ENCODE measurements at regions not wholly inside any gene's neighbourhood (a gene's known extent, or its start where the extent isn't known, plus 50 kb on each side); places are given as distances from the start of the nearest gene placed in this dataset.
"Not testable (repeated sequence)": the region's sequence is repeated elsewhere in the genome, so short reads cannot be mapped to it uniquely, and the experiment has no call there.

DNA sequence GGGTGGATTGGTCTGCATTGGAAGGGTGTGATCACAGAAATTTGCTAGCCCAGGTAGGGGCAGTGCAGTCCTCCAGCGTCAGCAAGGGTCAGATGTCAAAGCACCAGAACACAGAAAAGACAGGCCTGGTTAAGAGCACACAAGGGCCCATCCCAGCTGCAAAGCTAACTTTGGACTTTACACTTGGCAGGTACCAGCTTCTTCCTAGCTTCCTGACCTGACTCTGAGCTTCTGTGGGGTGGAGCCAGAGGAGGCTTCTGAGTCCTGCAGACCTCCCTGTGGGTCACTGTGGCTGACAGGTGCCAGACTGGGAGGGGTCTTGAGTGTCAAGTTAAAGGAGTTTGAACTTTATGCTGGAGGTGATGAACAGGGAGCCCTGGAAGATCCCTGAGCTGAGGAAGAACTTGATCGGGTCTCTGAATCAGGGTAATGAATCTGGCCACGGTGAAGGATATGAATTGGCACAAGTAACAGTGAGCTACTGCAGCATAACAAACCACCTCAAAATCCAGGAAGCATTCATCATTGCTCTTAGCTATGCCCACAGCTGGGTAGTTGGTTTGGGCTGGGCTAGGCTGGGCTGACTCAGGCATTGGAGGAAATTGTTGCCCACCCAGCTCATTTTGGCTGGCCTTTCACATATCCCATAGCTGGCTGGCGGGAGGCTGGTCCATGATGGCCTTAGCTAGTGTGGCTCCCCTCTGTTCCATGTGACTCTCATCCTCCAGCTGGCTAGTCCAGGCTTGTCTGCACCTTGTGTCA, 63.4 kb downstream of the BARX1 start:
- peaks cover 0 to 7% (median 0%) of the 10 kb centered on the region in 5 experiments for H3K27me3 ChIP-seq (replicated peaks in 2 of 5; ENCODE audit: control insufficient read depth in 4 of 5, insufficient read depth in 5 of 5, low read length in 4 of 5)
- WGBS (ENCODE audit: insufficient coverage): 89% methylated on average over 2 of the region's 4 CpGs
- POLR2A ChIA-PET: no interaction called here
- no peaks in the 10 kb centered on the region for H3K4me1 ChIP-seq (ENCODE audit: control extremely low read depth in 1 of 4, control insufficient read depth in 4 of 4, insufficient read depth in 4 of 4, low read length in 3 of 4)
- H3K4me3 ChIP-seq (ENCODE audit: control insufficient read depth in 1 of 7, extremely low read depth in 1 of 7, insufficient read depth in 4 of 7, low read depth in 2 of 7, low read length in 6 of 7): no peak overlapping the region
- DNase-seq: no peak
- no peak overlapping the region for H3K27ac ChIP-seq (ENCODE audit: insufficient read depth in 1 of 2, low read depth in 1 of 2, low read length in 2 of 2, poor library complexity in 1 of 2, severe bottlenecking in 2 of 2)
- peaks cover 1 to 20% (median 11%) of the 10 kb centered on the region in 5 experiments for H3K9me3 ChIP-seq (ENCODE audit: control extremely low read depth in 1 of 5, control insufficient read depth in 4 of 5, insufficient read depth in 2 of 5, low read depth in 1 of 5, low read length in 4 of 5)
- H3K36me3 ChIP-seq (ENCODE audit: control insufficient read depth in 4 of 4, insufficient read depth in 4 of 4, low read length in 3 of 4): no peaks in the 10 kb centered on the region
- CTCF ChIA-PET: no interaction called here

DNA sequence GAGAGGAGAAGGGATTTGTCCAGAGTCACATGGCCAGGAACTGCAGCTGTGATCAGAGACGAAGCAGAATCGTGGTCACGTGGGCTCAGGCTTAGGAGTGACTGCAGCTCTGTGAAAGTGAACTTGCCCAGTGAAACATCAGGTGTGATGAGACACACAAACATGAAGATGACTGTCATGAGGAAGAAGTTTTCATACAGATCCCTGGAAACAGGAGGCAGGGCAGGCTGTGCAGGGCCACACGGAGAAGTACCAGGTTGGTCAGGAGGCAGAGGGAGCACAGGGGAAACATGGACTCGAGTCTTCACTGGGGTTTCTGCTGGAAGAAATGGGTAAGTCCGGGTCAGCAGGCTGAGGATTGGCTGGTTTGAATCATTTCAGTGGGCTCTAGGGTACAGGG, 64.1 kb downstream of the BARX1 start:
- H3K27me3 ChIP-seq (replicated peaks in 2 of 5; ENCODE audit: control insufficient read depth in 4 of 5, insufficient read depth in 5 of 5, low read length in 4 of 5): peaks cover 0 to 7% (median 0%) of the 10 kb centered on the region in 5 experiments
- H3K4me1 ChIP-seq (ENCODE audit: control extremely low read depth in 1 of 4, control insufficient read depth in 4 of 4, insufficient read depth in 4 of 4, low read length in 3 of 4): no peaks in the 10 kb centered on the region
- WGBS (ENCODE audit: insufficient coverage): 88% methylated on average over 6 of the region's 6 CpGs
- DNase-seq: no peak
- no peak overlapping the region for H3K4me3 ChIP-seq (ENCODE audit: control insufficient read depth in 1 of 7, extremely low read depth in 1 of 7, insufficient read depth in 4 of 7, low read depth in 2 of 7, low read length in 6 of 7)
- peaks cover 1 to 20% (median 11%) of the 10 kb centered on the region in 5 experiments for H3K9me3 ChIP-seq (ENCODE audit: control extremely low read depth in 1 of 5, control insufficient read depth in 4 of 5, insufficient read depth in 2 of 5, low read depth in 1 of 5, low read length in 4 of 5)
- H3K36me3 ChIP-seq (ENCODE audit: control insufficient read depth in 4 of 4, insufficient read depth in 4 of 4, low read length in 3 of 4): no peaks in the 10 kb centered on the region
- ChIA-PET CTCF (no interaction called here), POLR2A (no interaction called here)
- H3K27ac ChIP-seq (ENCODE audit: insufficient read depth in 1 of 2, low read depth in 1 of 2, low read length in 2 of 2, poor library complexity in 1 of 2, severe bottlenecking in 2 of 2): no peak overlapping the region

DNA sequence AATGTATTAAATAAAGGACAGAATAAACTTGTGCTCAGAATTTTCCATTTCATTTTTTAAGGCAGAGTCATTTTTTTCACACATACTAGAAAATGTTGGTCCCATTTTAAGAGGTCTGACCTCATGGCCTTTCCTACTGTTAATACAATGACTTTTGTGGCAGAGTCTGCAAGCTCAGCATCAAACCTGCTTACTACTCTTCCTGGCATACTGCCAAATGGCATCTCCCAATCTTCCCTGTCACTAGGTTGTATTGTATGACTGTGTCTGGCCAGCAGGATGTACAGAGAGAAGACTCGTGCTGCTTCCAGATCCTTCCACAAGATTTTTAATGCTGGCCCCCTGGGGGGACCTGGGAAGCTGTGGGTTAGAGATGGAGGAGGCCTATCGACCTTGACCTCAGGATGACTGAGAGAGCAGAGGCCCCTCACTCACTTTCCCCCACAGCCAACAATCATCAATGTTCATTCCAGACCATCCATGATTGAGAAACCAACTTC, 64.7 kb downstream of the BARX1 start:
- DNase-seq: no peak
- no peak overlapping the region for H3K4me3 ChIP-seq (ENCODE audit: control insufficient read depth in 1 of 7, extremely low read depth in 1 of 7, insufficient read depth in 4 of 7, low read depth in 2 of 7, low read length in 6 of 7)
- H3K9me3 ChIP-seq (ENCODE audit: control extremely low read depth in 1 of 5, control insufficient read depth in 4 of 5, insufficient read depth in 2 of 5, low read depth in 1 of 5, low read length in 4 of 5): peaks cover 1 to 20% (median 11%) of the 10 kb centered on the region in 5 experiments
- no peaks in the 10 kb centered on the region for H3K36me3 ChIP-seq (ENCODE audit: control insufficient read depth in 4 of 4, insufficient read depth in 4 of 4, low read length in 3 of 4)
- ChIA-PET POLR2A (no interaction called here), CTCF (no interaction called here)
- H3K27ac ChIP-seq (ENCODE audit: insufficient read depth in 1 of 2, low read depth in 1 of 2, low read length in 2 of 2, poor library complexity in 1 of 2, severe bottlenecking in 2 of 2): no peak overlapping the region
- WGBS (ENCODE audit: insufficient coverage): no CpG with 5 or more reads among the region's 2 CpGs
- peaks cover 0 to 7% (median 0%) of the 10 kb centered on the region in 5 experiments for H3K27me3 ChIP-seq (replicated peaks in 2 of 5; ENCODE audit: control insufficient read depth in 4 of 5, insufficient read depth in 5 of 5, low read length in 4 of 5)
- H3K4me1 ChIP-seq (ENCODE audit: control extremely low read depth in 1 of 4, control insufficient read depth in 4 of 4, insufficient read depth in 4 of 4, low read length in 3 of 4): no peaks in the 10 kb centered on the region

DNA sequence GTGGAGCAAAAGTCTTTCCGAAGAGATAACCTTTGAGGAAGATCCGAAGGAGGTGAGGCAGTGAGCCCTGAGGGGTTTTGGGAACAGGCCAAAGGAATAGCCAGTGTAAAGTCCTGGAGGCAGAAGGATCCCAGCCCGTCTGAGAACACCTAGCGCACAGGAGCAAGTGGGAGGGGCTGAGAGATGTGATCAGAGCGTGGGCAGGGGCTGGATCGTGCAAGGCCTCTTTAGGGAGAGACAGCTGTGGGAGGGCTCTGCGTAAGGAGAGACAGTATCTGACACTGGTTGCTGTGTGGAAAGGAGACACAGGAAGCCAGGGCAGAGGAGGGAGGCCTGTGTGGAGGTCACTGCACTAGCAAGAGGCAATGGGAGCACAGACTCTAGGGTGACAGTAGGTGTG, 68.2 kb downstream of the BARX1 start:
- no peaks in the 10 kb centered on the region for H3K36me3 ChIP-seq (ENCODE audit: control insufficient read depth in 4 of 4, insufficient read depth in 4 of 4, low read length in 3 of 4)
- no peaks in the 10 kb centered on the region for H3K4me1 ChIP-seq (ENCODE audit: control extremely low read depth in 1 of 4, control insufficient read depth in 4 of 4, insufficient read depth in 4 of 4, low read length in 3 of 4)
- no peak for DNase-seq
- no peak overlapping the region for H3K27ac ChIP-seq (ENCODE audit: insufficient read depth in 1 of 2, low read depth in 1 of 2, low read length in 2 of 2, poor library complexity in 1 of 2, severe bottlenecking in 2 of 2)
- WGBS (ENCODE audit: insufficient coverage): 86% methylated on average over 7 of the region's 7 CpGs
- H3K27me3 ChIP-seq (replicated peaks in 2 of 5; ENCODE audit: control insufficient read depth in 4 of 5, insufficient read depth in 5 of 5, low read length in 4 of 5): peaks cover 0 to 7% (median 0%) of the 10 kb centered on the region in 5 experiments
- peaks cover 0 to 7% (median 0%) of the 10 kb centered on the region in 5 experiments for H3K9me3 ChIP-seq (ENCODE audit: control extremely low read depth in 1 of 5, control insufficient read depth in 4 of 5, insufficient read depth in 2 of 5, low read depth in 1 of 5, low read length in 4 of 5)
- ChIA-PET CTCF (no interaction called here), POLR2A (no interaction called here)
- H3K4me3 ChIP-seq (ENCODE audit: control insufficient read depth in 1 of 7, extremely low read depth in 1 of 7, insufficient read depth in 4 of 7, low read depth in 2 of 7, low read length in 6 of 7): no peak overlapping the region

DNA sequence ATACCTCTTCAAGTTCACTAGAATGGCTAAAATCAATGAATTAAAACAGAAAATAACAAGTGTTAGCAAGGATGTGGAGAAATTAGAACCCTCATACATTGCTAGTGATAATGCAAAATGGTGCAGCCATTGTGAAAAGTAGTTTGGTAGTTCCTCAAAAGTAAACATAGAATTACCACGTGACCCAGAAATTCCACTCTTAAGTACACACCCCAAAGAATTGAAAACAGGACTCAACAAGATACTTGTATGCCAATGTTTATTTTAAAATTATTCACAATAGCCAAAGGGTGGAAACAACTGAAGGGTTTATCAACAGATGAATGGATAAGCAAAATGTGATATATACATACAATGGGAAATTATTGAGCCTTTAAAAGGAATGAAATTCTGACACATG, 70.3 kb downstream of the BARX1 start:
- Histone ChIP-seq H3K27ac (ENCODE audit: insufficient read depth in 1 of 2, low read depth in 1 of 2, low read length in 2 of 2, poor library complexity in 1 of 2, severe bottlenecking in 2 of 2) (no peak overlapping the region), H3K4me1 (ENCODE audit: control extremely low read depth in 1 of 4, control insufficient read depth in 4 of 4, insufficient read depth in 4 of 4, low read length in 3 of 4) (no peaks in the 10 kb centered on the region), H3K36me3 (ENCODE audit: control insufficient read depth in 4 of 4, insufficient read depth in 4 of 4, low read length in 3 of 4) (no peaks in the 10 kb centered on the region), H3K27me3 (replicated peaks in 2 of 5; ENCODE audit: control insufficient read depth in 4 of 5, insufficient read depth in 5 of 5, low read length in 4 of 5) (peaks cover 0 to 7% (median 0%) of the 10 kb centered on the region in 5 experiments), H3K4me3 (ENCODE audit: control insufficient read depth in 1 of 7, extremely low read depth in 1 of 7, insufficient read depth in 4 of 7, low read depth in 2 of 7, low read length in 6 of 7) (no peak overlapping the region), H3K9me3 (ENCODE audit: control extremely low read depth in 1 of 5, control insufficient read depth in 4 of 5, insufficient read depth in 2 of 5, low read depth in 1 of 5, low read length in 4 of 5) (peaks cover 0 to 5% (median 0%) of the 10 kb centered on the region in 5 experiments)
- CTCF ChIA-PET: no interaction called here
- WGBS (ENCODE audit: insufficient coverage): no CpG with 5 or more reads among the region's 1 CpG
- POLR2A ChIA-PET: no interaction called here
- DNase-seq: no peak

DNA sequence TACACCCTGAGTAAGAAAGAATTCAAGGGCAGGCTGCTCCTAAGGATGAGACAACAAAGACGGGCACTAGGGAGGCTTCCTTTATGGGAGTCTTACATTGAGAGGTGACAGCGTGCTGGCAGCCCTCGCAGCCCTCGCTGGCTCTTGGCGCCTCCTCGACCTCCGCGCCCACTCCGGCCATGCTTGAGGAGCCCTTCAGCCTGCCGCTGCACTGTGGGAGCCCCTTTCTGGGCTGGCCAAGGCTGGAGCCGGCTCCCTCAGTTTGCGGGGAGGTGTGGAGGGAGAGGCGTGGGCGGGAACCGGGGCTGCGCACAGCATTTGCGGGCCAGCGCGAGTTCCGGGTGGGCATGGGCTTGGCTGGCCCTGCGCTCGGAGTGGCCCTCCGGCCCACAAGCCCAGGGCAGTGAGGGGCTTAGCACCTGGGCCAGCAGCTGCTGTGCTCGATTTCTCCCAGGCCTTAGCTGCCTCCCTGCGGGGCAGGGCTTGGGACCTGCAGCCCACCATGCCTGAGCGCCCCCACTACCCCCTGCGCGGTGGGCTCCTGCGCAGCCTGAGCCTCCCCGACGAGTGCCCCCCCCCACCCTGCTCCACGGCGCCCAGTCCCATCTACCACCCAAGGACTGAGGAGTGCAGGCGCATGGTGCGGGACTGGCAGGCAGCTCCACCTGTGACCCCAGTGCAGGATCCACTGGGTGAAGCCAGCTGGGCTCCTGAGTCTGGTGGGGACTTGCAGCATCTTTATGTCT, 75.3 kb downstream of the BARX1 start:
- DNase-seq; H3K27ac ChIP-seq (ENCODE audit: insufficient read depth in 1 of 2, low read depth in 1 of 2, low read length in 2 of 2, poor library complexity in 1 of 2, severe bottlenecking in 2 of 2); H3K4me3 ChIP-seq (ENCODE audit: control insufficient read depth in 1 of 7, extremely low read depth in 1 of 7, insufficient read depth in 4 of 7, low read depth in 2 of 7, low read length in 6 of 7); H3K27me3 ChIP-seq (replicated peaks in 2 of 5; ENCODE audit: control insufficient read depth in 4 of 5, insufficient read depth in 5 of 5, low read length in 4 of 5); CTCF ChIA-PET; POLR2A ChIA-PET; H3K4me1 ChIP-seq (ENCODE audit: control extremely low read depth in 1 of 4, control insufficient read depth in 4 of 4, insufficient read depth in 4 of 4, low read length in 3 of 4); H3K36me3 ChIP-seq (ENCODE audit: control insufficient read depth in 4 of 4, insufficient read depth in 4 of 4, low read length in 3 of 4): not testable (repeated sequence)
- WGBS (ENCODE audit: insufficient coverage): 94% methylated on average over 20 of the region's 35 CpGs
- peaks cover 0 to 13% (median 5%) of the 10 kb centered on the region in 5 experiments for H3K9me3 ChIP-seq (ENCODE audit: control extremely low read depth in 1 of 5, control insufficient read depth in 4 of 5, insufficient read depth in 2 of 5, low read depth in 1 of 5, low read length in 4 of 5)

DNA sequence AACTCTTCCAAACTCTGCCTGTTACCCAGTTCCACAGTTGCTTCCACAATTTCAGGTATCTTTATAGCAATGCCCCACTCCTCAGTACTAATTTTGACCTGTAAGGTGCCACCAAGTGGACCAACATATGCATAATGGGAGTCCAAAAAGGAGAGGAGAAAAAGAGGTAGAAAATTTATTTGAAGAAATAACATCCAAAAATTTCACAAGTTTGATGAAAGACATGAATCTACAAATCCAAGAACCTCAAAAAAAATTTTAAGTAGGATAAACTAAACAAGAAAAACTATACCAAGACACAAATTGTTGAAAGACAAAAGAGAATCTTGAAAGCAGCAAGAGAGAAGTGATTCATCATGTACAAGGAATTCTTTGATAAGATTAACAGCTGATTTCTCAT, 79.8 kb downstream of the BARX1 start:
- Histone ChIP-seq H3K4me1 (ENCODE audit: control extremely low read depth in 1 of 4, control insufficient read depth in 4 of 4, insufficient read depth in 4 of 4, low read length in 3 of 4) (no peaks in the 10 kb centered on the region), H3K9me3 (ENCODE audit: control extremely low read depth in 1 of 5, control insufficient read depth in 4 of 5, insufficient read depth in 2 of 5, low read depth in 1 of 5, low read length in 4 of 5) (peaks cover 0 to 26% (median 14%) of the 10 kb centered on the region in 5 experiments), H3K27ac (ENCODE audit: insufficient read depth in 1 of 2, low read depth in 1 of 2, low read length in 2 of 2, poor library complexity in 1 of 2, severe bottlenecking in 2 of 2) (no peak overlapping the region), H3K36me3 (ENCODE audit: control insufficient read depth in 4 of 4, insufficient read depth in 4 of 4, low read length in 3 of 4) (no peaks in the 10 kb centered on the region), H3K27me3 (replicated peaks in 2 of 5; ENCODE audit: control insufficient read depth in 4 of 5, insufficient read depth in 5 of 5, low read length in 4 of 5) (peaks cover 0 to 7% (median 0%) of the 10 kb centered on the region in 5 experiments), H3K4me3 (ENCODE audit: control insufficient read depth in 1 of 7, extremely low read depth in 1 of 7, insufficient read depth in 4 of 7, low read depth in 2 of 7, low read length in 6 of 7) (no peak overlapping the region)
- ChIA-PET POLR2A (no interaction called here), CTCF (no interaction called here)
- no peak for DNase-seq
